ENCODE measurements at regions not wholly inside any gene's neighbourhood (a gene's known extent, or its start where the extent isn't known, plus 50 kb on each side); places are given as distances from the start of the nearest gene placed in this dataset.

GRCh38 chr5:111597491-111597890 lies 85.2 kb upstream of the STARD4 start:
- H3K27me3 Mint-ChIP-seq (ENCODE audit: low read depth): peaks cover 3% of the 10 kb centered on the region
- no peak for DNase-seq (ENCODE audit: low spot score)

GRCh38 chr5:111596705-111597104 lies 84.4 kb upstream of the STARD4 start:
- Mint-ChIP-seq H3K27ac (ENCODE audit: unreplicated experiment) (no peak overlapping the region), H3K27me3 (ENCODE audit: low read depth) (peaks cover 3% of the 10 kb centered on the region), H3K4me3 (ENCODE audit: unreplicated experiment) (no peak overlapping the region), H3K4me1 (ENCODE audit: low read depth) (no peaks in the 10 kb centered on the region), H3K9me3 (ENCODE audit: low read depth) (no peaks in the 10 kb centered on the region), H3K36me3 (ENCODE audit: low read depth) (no peaks in the 10 kb centered on the region)
- DNase-seq (ENCODE audit: low spot score): no peak
- TF ChIP-seq CTCF (IDR thresholded peaks at IDR 0.05): no peak

More at GRCh38 chr5:111597491-111597890, 85.2 kb upstream of the STARD4 start:
- Mint-ChIP-seq H3K4me3 (ENCODE audit: unreplicated experiment) (no peak overlapping the region), H3K9me3 (ENCODE audit: low read depth) (no peaks in the 10 kb centered on the region), H3K36me3 (ENCODE audit: low read depth) (peaks cover 3% of the 10 kb centered on the region), H3K4me1 (ENCODE audit: low read depth) (no peaks in the 10 kb centered on the region), H3K27ac (ENCODE audit: unreplicated experiment) (no peak overlapping the region)
- TF ChIP-seq CTCF (IDR thresholded peaks at IDR 0.05): no peak

- H3K4me3 Mint-ChIP-seq (ENCODE audit: unreplicated experiment): no peak overlapping the region
Measured at GRCh38 chr5:111595425-111595824, 83.1 kb upstream of the STARD4 start.

GRCh38 chr5:111589316-111589715 lies 77.0 kb upstream of the STARD4 start:
- no peaks in the 10 kb centered on the region for H3K36me3 Mint-ChIP-seq (ENCODE audit: low read depth)
- no peak overlapping the region for H3K4me3 Mint-ChIP-seq (ENCODE audit: unreplicated experiment)
- H3K27ac Mint-ChIP-seq (ENCODE audit: unreplicated experiment): no peak overlapping the region
- peaks cover 4% of the 10 kb centered on the region for H3K4me1 Mint-ChIP-seq (ENCODE audit: low read depth)
- TF ChIP-seq CTCF (IDR thresholded peaks at IDR 0.05): no peak
- no peak for DNase-seq (ENCODE audit: low spot score)
- no peaks in the 10 kb centered on the region for H3K27me3 Mint-ChIP-seq (ENCODE audit: low read depth)
- H3K9me3 Mint-ChIP-seq (ENCODE audit: low read depth): no peaks in the 10 kb centered on the region

More at GRCh38 chr5:111595425-111595824, 83.1 kb upstream of the STARD4 start:
- Mint-ChIP-seq H3K4me1 (ENCODE audit: low read depth) (no peaks in the 10 kb centered on the region), H3K36me3 (ENCODE audit: low read depth) (no peaks in the 10 kb centered on the region), H3K27ac (ENCODE audit: unreplicated experiment) (no peak overlapping the region), H3K9me3 (ENCODE audit: low read depth) (no peaks in the 10 kb centered on the region), H3K27me3 (ENCODE audit: low read depth) (peaks cover 3% of the 10 kb centered on the region)
- no peak for TF ChIP-seq CTCF (IDR thresholded peaks at IDR 0.05)
- no peak for DNase-seq (ENCODE audit: low spot score)

- TF ChIP-seq CTCF (IDR thresholded peaks at IDR 0.05): no peak
- Mint-ChIP-seq H3K27ac (ENCODE audit: unreplicated experiment) (no peak overlapping the region), H3K36me3 (ENCODE audit: low read depth) (no peaks in the 10 kb centered on the region), H3K4me3 (ENCODE audit: unreplicated experiment) (no peak overlapping the region), H3K27me3 (ENCODE audit: low read depth) (no peaks in the 10 kb centered on the region), H3K9me3 (ENCODE audit: low read depth) (no peaks in the 10 kb centered on the region), H3K4me1 (ENCODE audit: low read depth) (peaks cover 12% of the 10 kb centered on the region)
- no peak for DNase-seq (ENCODE audit: low spot score)
Measured at GRCh38 chr5:111587728-111588127, 75.4 kb upstream of the STARD4 start.

Measured in chondrocyte (in vitro differentiated cells).